Skeletal muscle satellite cell (primary cell): ENCODE measurements at regions not wholly inside any gene's neighbourhood (a gene's known extent, or its start where the extent isn't known, plus 50 kb on each side); places are given as distances from the start of the nearest gene placed in this dataset.

Source experiments
- H3K27me3 ChIP-seq: 2 replicates; pipeline ENCODE4 v1.7.0; 2013; ENCODE audit warnings: low read length; ENCODE audit not compliant: control insufficient read depth, insufficient read depth
- H3K36me3 ChIP-seq: 2 replicates; pipeline ENCODE4 v1.7.0; 2013; ENCODE audit warnings: mild to moderate bottlenecking, control low read depth, low read length; ENCODE audit not compliant: insufficient read depth
- H3K4me1 ChIP-seq: 2 replicates; pipeline ENCODE4 v1.7.0; 2013; ENCODE audit warnings: low read length; ENCODE audit not compliant: control insufficient read depth, insufficient read depth
- H3K4me2 ChIP-seq: 2 replicates; pipeline ENCODE4 v1.7.0; 2013; ENCODE audit warnings: mild to moderate bottlenecking, low read length
- H3K4me3 ChIP-seq: 2 replicates; pipeline ENCODE4 v1.7.0; 2013; ENCODE audit warnings: low read length
- H3K9ac ChIP-seq: 2 replicates; pipeline ENCODE4 v1.7.0; 2013; ENCODE audit warnings: mild to moderate bottlenecking, low read depth, low read length, moderate library complexity
- H3K9me3 ChIP-seq: replicated peaks from 2 replicates; pipeline ENCODE4 v1.7.0; 2013; ENCODE audit warnings: mild to moderate bottlenecking, control low read depth, low read length

- H3K27me3 ChIP-seq, result peaks cover 3% of the 10 kb centered on the region
- no peak overlapping the region for H3K9ac ChIP-seq
- H3K36me3 ChIP-seq, result no peaks in the 10 kb centered on the region
- H3K4me3 ChIP-seq, result no peak overlapping the region
- no peak overlapping the region for H3K4me2 ChIP-seq
- H3K9me3 ChIP-seq, result no peaks in the 10 kb centered on the region
- H3K4me1 ChIP-seq, result no peaks in the 10 kb centered on the region
These were observed 195.7 kb upstream of the CASK start for GRCh38 chrX:42119076-42119475.

- Histone ChIP-seq H3K36me3 (no peaks in the 10 kb centered on the region), H3K4me1 (no peaks in the 10 kb centered on the region), H3K27me3 (peaks cover 3% of the 10 kb centered on the region), H3K4me3 (no peak overlapping the region), H3K4me2 (no peak overlapping the region), H3K9ac (no peak overlapping the region), H3K9me3 (no peaks in the 10 kb centered on the region)
These were observed 194.0 kb upstream of the CASK start for GRCh38 chrX:42117318-42117717.

GRCh38 chrX:42109428-42109827, 186.1 kb upstream of the CASK start:
- H3K9me3 ChIP-seq, result no peaks in the 10 kb centered on the region
- no peak overlapping the region for H3K9ac ChIP-seq
- H3K4me3 ChIP-seq, result no peak overlapping the region
- H3K36me3 ChIP-seq, result no peaks in the 10 kb centered on the region
- no peaks in the 10 kb centered on the region for H3K4me1 ChIP-seq
- no peaks in the 10 kb centered on the region for H3K27me3 ChIP-seq
- H3K4me2 ChIP-seq, result no peak overlapping the region

DNA sequence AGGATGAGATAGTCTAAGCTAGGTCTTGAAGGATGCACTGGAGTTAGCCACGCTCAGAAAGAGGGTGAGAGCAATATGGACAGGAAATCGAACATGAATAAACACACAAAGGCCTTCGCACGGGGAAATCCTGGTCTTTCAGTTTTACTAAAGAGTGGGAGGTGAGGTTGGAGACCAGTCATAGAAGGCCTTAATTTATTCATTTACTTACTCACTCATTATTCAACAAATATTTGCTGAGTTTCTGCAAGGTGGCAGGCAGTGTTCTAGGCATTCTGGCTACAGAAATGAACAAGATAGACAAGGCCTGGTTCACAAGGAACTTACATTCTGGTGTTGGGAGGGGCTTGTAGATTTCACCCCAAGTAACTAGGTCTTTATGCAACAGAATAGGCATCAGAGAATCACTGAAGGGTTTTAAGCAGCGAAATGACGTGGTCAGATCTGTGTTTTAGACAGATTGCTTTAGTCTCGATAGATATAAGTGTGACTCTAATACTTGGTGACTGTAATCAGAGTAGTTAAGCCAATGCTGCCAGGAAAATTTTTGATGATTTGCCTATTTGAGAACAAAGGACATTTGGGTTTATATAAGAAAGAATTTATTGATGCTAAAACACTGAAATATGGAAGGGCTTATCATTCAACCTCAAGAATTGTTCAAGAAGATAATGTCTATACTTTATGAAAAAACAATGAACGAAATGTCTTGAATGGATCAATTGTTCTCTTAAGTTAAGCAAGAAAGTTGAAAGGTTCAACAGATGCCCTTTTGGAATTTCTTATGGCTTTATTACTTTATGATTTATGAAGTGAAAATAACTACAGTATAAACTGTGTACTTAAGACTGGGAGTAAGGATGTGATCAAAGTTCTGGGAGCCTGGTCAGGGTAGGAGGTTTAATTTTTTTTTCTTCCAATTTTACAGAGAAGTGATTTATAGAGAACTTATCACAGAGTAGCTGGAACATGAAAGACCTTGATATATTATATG, 184.4 kb upstream of the CASK start:
- H3K27me3 ChIP-seq, result no peaks in the 10 kb centered on the region
- H3K36me3 ChIP-seq, result no peaks in the 10 kb centered on the region
- no peak overlapping the region for H3K4me2 ChIP-seq
- no peak overlapping the region for H3K4me3 ChIP-seq
- H3K9ac ChIP-seq, result no peak overlapping the region
- no peaks in the 10 kb centered on the region for H3K4me1 ChIP-seq
- no peaks in the 10 kb centered on the region for H3K9me3 ChIP-seq

GRCh38 chrX:42106556-42106955, 183.2 kb upstream of the CASK start:
- H3K36me3 ChIP-seq, result no peaks in the 10 kb centered on the region
- no peak overlapping the region for H3K9ac ChIP-seq
- H3K27me3 ChIP-seq, result no peaks in the 10 kb centered on the region
- no peaks in the 10 kb centered on the region for H3K9me3 ChIP-seq
- no peak overlapping the region for H3K4me3 ChIP-seq
- H3K4me1 ChIP-seq, result no peaks in the 10 kb centered on the region
- no peak overlapping the region for H3K4me2 ChIP-seq

- Histone ChIP-seq H3K4me2 (no peak overlapping the region), H3K36me3 (no peaks in the 10 kb centered on the region), H3K27me3 (peaks cover 11% of the 10 kb centered on the region), H3K4me3 (no peak overlapping the region), H3K9ac (no peak overlapping the region), H3K9me3 (no peaks in the 10 kb centered on the region), H3K4me1 (no peaks in the 10 kb centered on the region)
These were observed 179.4 kb upstream of the CASK start for GRCh38 chrX:42102586-42103282.

GRCh38 chrX:42098900-42099299, 175.5 kb upstream of the CASK start:
- Histone ChIP-seq H3K27me3 (peaks cover 11% of the 10 kb centered on the region), H3K9me3 (no peaks in the 10 kb centered on the region), H3K4me1 (no peaks in the 10 kb centered on the region), H3K4me3 (no peak overlapping the region), H3K4me2 (no peak overlapping the region), H3K9ac (no peak overlapping the region), H3K36me3 (no peaks in the 10 kb centered on the region)

- Histone ChIP-seq H3K4me2 (no peak overlapping the region), H3K4me1 (no peaks in the 10 kb centered on the region), H3K36me3 (no peaks in the 10 kb centered on the region), H3K4me3 (no peak overlapping the region), H3K27me3 (peaks cover 11% of the 10 kb centered on the region), H3K9ac (no peak overlapping the region), H3K9me3 (no peaks in the 10 kb centered on the region)
These were observed 174.1 kb upstream of the CASK start for GRCh38 chrX:42097486-42097885.

DNA sequence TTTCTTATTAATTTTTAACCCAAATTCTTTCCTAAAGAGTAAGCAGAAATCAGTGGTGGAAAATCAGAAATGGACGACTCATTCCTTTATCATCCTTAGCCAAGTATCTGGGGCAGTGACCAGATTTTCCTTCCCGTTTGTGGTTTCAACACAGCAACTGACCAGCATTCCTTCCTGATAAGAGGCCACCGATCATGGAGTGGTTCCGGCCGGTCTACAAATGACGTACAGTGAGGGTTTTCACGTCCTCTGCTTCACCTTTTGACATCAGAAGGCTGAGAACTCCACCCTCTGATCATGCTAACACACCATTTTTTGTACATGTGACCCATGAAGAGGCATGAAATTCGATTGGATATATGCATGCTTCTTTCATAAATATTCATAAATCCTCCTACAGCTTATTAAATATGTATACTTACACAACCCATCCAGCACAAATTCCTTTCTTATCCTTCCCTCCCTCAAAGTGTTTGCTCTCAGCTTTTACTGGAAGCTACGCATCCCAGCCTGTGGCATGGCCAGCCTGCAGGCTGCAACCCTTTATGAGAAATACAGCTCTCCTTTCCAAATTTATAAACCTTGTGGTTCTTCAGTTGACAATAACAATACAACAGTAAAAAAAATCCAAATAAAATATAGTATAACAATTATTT, 173.0 kb upstream of the CASK start:
- no peaks in the 10 kb centered on the region for H3K9me3 ChIP-seq
- no peaks in the 10 kb centered on the region for H3K4me1 ChIP-seq
- no peak overlapping the region for H3K4me3 ChIP-seq
- no peak overlapping the region for H3K4me2 ChIP-seq
- H3K27me3 ChIP-seq, result peaks cover 11% of the 10 kb centered on the region
- H3K36me3 ChIP-seq, result no peaks in the 10 kb centered on the region
- H3K9ac ChIP-seq, result no peak overlapping the region

DNA sequence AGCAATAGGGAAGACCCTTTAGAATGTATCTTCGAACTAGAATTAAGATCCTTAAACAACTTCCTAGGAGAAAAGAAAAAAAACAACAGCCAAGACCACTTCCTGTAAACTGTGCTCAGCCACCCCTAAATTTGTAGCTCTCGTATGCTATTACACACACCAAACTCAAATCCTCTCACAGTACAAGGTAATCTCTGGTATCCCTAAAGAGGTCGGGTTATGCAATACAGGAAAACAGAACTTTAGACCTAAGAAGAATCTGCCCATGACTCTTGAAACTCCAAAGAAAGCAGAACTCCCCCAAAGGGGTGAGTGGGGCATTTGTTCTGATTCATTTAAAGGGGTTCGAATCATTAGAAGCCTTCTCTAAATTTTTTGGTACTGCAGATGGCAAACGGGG, 170.9 kb upstream of the CASK start:
- Histone ChIP-seq H3K4me2 (peak overlapping the region; percentile 32), H3K27me3 (peaks cover 6% of the 10 kb centered on the region), H3K36me3 (no peaks in the 10 kb centered on the region), H3K9ac (no peak overlapping the region), H3K9me3 (no peaks in the 10 kb centered on the region), H3K4me3 (no peak overlapping the region), H3K4me1 (no peaks in the 10 kb centered on the region)

DNA sequence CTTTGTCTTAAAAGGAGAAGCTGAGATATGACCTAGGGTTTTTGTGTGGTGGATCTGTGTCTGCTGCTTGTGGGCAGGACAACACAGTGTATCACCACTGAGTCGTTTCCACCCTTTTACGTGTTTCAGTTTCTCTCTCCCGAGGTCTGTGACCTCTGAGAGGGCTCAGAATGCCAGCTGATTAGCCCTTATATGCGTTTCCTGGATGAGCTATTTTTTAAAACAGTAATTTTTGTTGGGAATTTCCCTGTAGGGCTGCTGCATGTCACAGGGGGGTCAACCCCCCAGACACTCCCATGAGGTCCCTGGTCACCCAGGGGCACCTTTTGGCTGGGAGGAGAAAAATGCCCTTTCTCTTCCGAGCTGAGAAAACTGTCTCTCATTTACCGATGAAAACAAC, 170.4 kb upstream of the CASK start:
- no peaks in the 10 kb centered on the region for H3K36me3 ChIP-seq
- no peak overlapping the region for H3K4me3 ChIP-seq
- H3K4me2 ChIP-seq, result peak overlapping the region; percentile 32
- no peaks in the 10 kb centered on the region for H3K9me3 ChIP-seq
- H3K27me3 ChIP-seq, result peaks cover under 1% of the 10 kb centered on the region
- no peak overlapping the region for H3K9ac ChIP-seq
- no peaks in the 10 kb centered on the region for H3K4me1 ChIP-seq
